Naive B cell (primary cell): ENCODE measurements at regions not wholly inside any gene's neighbourhood (a gene's known extent, or its start where the extent isn't known, plus 50 kb on each side); places are given as distances from the start of the nearest gene placed in this dataset.

Experiments
- ATAC-seq, 2 donors: fragments of 150-1000 bp; cut with Tn5 transposase; 2 replicates each; pipeline ENCODE4 v1.10.0; 2021; ENCODE audit warnings: low read depth in 2 of 2, mild to moderate bottlenecking in 2 of 2, moderate library complexity in 2 of 2
- DNase-seq: peaks from one replicate; pipeline ENCODE4 v3.0.0; 2022
- H3K27ac Mint-ChIP-seq, 6 donors: one replicate each; pipeline ENCODE4 v1.8.0; 2020 to 2022; ENCODE audit warnings: mild to moderate bottlenecking in 6 of 6, mixed read lengths in 6 of 6, moderate library complexity in 5 of 6, inconsistent platforms in 2 of 6
- H3K27me3 Mint-ChIP-seq, 3 donors: one replicate each; pipeline ENCODE4 v1.8.0; 2021 to 2022; ENCODE audit warnings: mixed read lengths in 3 of 3, mild to moderate bottlenecking in 1 of 3
- H3K36me3 Mint-ChIP-seq, 2 donors: one replicate each; pipeline ENCODE4 v1.8.0; 2020 to 2022; ENCODE audit warnings: mixed read lengths in 2 of 2, inconsistent platforms in 1 of 2, mild to moderate bottlenecking in 1 of 2
- H3K4me1 Mint-ChIP-seq, 3 donors: one replicate each; pipeline ENCODE4 v1.8.0; 2020 to 2022; ENCODE audit warnings: mixed read lengths in 3 of 3, inconsistent platforms in 1 of 3, mild to moderate bottlenecking in 1 of 3, moderate library complexity in 1 of 3
- H3K4me3 Mint-ChIP-seq, 8 donors: one replicate each; pipeline ENCODE4 v1.8.0; 2020 to 2022; ENCODE audit warnings: mild to moderate bottlenecking in 8 of 8, mixed read lengths in 8 of 8, moderate library complexity in 8 of 8, inconsistent platforms in 2 of 8
- H3K9me3 Mint-ChIP-seq, 7 donors: one replicate each; pipeline ENCODE4 v1.8.0; 2020 to 2022; ENCODE audit warnings: mixed read lengths in 7 of 7, mild to moderate bottlenecking in 5 of 7, inconsistent platforms in 2 of 7, moderate library complexity in 1 of 7

DNA sequence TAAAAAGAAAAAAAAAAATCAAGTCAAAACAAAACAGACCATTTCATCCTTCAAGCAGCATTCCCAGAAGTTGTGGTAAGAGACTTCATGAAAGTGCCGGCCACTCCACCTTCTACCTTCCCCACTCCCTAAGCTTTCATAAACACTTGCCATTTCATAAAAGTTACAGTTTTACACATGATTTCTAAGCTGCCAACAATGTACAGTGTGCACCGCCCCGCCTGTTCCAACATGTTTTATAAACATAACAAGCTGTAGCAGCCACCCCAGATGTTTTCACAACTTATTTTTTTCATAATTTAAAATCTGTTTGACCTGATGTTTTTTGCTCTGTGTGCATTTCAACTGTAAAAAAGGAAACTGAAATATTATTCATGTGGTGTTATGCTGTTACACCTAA is 608.1 kb downstream of the TOX3 start:
- no peak overlapping the region for H3K4me3 Mint-ChIP-seq
- peaks cover 0 to 4% (median 0%) of the 10 kb centered on the region in 3 donors for H3K4me1 Mint-ChIP-seq
- no peaks in the 10 kb centered on the region for H3K36me3 Mint-ChIP-seq
- DNase-seq, result no peak
- H3K27me3 Mint-ChIP-seq, result no peaks in the 10 kb centered on the region
- peaks cover 0 to 12% (median 2%) of the 10 kb centered on the region in 7 donors for H3K9me3 Mint-ChIP-seq
- ATAC-seq, result no peak
- H3K27ac Mint-ChIP-seq, result no peak overlapping the region

DNA sequence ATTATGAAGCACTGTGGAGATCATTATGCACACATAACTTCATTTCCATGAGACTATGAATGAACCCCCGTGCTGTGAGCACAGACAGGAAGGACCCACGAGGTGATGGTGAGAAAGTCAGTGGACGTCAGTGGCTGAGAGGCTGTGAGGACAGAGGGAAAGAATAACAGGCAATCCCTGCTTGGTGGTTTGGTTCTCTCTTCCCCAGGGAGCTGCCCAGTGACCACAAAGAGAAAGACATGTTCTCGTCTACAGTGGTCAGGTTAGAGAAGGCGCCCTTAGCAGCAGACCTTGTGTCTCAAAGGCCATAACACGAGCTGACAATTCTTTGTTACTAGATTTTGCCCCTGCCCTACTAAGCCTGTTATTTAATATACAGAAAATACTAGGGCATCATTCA is 609.2 kb downstream of the TOX3 start:
- DNase-seq (no peak), ATAC-seq (no peak)
- H3K36me3 Mint-ChIP-seq, result no peaks in the 10 kb centered on the region
- no peak overlapping the region for H3K4me3 Mint-ChIP-seq
- peaks cover 0 to 13% (median 2%) of the 10 kb centered on the region in 7 donors for H3K9me3 Mint-ChIP-seq
- H3K27ac Mint-ChIP-seq, result no peak overlapping the region
- no peaks in the 10 kb centered on the region for H3K27me3 Mint-ChIP-seq
- H3K4me1 Mint-ChIP-seq, result peaks cover 0 to 4% (median 0%) of the 10 kb centered on the region in 3 donors

DNA sequence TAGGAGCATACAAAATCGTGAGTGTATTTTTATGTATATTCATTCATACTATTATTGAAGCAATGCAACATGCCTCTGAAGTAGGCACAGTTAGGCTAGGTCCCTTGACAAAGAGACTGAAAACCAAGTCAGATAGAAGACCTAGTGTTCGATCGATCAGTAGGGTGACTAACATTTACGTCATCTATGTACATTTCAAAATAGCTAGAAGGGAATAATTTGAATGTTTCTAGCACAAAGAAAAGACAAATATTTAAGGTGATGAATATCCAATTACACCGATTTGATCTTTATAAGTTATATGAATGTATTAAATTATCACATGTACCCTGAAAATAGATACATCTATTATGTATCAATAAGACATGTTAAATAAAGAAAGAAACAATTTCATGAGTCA is 610.1 kb downstream of the TOX3 start:
- Mint-ChIP-seq H3K27me3 (no peaks in the 10 kb centered on the region), H3K9me3 (peaks cover 0 to 18% (median 2%) of the 10 kb centered on the region in 7 donors), H3K4me1 (peaks cover 0 to 4% (median 0%) of the 10 kb centered on the region in 3 donors), H3K27ac (no peak overlapping the region), H3K36me3 (no peaks in the 10 kb centered on the region), H3K4me3 (no peak overlapping the region)
- DNase-seq (no peak), ATAC-seq (no peak)

DNA sequence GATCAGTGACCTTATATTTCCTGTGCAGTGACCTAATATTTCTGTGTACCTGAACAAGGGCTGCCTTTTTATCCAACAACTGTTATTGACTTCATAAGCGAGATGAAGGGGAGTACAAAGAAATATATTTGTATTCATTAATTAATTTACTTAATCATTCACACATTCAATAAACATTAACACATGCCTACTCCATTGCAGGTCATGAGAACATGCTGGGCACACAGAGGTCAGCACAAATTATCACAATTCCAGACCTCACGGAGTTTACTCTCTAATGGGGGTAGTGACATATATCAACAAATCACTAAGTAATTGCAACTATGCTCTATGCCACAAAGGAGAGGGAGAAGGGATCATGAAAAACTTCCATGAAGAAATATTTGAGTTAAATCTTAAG is 614.6 kb downstream of the TOX3 start:
- H3K4me1 Mint-ChIP-seq, result no peaks in the 10 kb centered on the region
- no peaks in the 10 kb centered on the region for H3K27me3 Mint-ChIP-seq
- DNase-seq (no peak), ATAC-seq (no peak)
- no peak overlapping the region for H3K27ac Mint-ChIP-seq
- no peak overlapping the region for H3K4me3 Mint-ChIP-seq
- H3K9me3 Mint-ChIP-seq, result peaks cover 0 to 17% (median 4%) of the 10 kb centered on the region in 7 donors
- H3K36me3 Mint-ChIP-seq, result no peaks in the 10 kb centered on the region

DNA sequence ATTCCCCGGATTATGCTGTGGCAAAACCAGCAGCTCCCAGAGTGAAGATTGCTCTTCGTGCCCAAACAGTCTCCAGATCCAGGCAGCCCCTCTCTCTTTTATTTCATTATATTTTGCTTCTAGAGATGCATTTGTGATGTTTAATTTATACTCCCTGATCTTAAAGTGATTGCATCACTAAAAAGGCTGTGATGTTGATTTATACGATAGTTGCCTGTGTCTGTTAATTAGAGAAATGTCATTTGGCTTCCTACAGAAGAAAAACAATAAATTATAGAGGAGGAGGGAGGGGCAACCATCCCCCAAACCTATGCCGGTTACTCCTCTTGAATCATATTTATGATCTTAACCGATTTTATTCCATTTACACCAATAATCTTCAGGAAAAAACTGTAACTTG is 615.3 kb downstream of the TOX3 start:
- H3K36me3 Mint-ChIP-seq, result no peaks in the 10 kb centered on the region
- H3K27ac Mint-ChIP-seq, result no peak overlapping the region
- ATAC-seq, result no peak
- H3K4me1 Mint-ChIP-seq, result no peaks in the 10 kb centered on the region
- no peaks in the 10 kb centered on the region for H3K27me3 Mint-ChIP-seq
- DNase-seq, result no peak
- no peak overlapping the region for H3K4me3 Mint-ChIP-seq
- H3K9me3 Mint-ChIP-seq, result peaks cover 0 to 14% (median 4%) of the 10 kb centered on the region in 7 donors

DNA sequence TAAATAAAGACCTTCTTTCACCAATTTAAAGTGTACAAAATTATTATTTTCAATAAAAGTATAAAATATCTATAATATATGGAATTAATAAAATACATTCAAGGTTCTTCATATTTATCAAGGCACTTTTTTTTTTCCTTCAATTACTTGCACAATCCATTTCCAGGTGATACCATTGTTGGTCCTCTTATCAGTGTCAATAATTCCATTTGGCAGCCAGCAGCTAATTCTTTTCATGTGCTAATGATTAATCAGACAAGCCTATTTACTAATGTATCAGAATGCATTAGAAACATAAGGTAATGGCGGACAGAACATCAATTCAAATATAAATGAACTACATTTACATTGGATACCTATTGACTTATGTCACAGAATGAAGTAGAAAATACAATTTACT is 622.2 kb downstream of the TOX3 start:
- no peak for DNase-seq
- Mint-ChIP-seq H3K27ac (no peak overlapping the region), H3K27me3 (no peaks in the 10 kb centered on the region), H3K4me1 (no peaks in the 10 kb centered on the region), H3K36me3 (no peaks in the 10 kb centered on the region), H3K4me3 (no peak overlapping the region), H3K9me3 (peaks cover 0 to 7% (median 0%) of the 10 kb centered on the region in 7 donors)
- no peak for ATAC-seq

DNA sequence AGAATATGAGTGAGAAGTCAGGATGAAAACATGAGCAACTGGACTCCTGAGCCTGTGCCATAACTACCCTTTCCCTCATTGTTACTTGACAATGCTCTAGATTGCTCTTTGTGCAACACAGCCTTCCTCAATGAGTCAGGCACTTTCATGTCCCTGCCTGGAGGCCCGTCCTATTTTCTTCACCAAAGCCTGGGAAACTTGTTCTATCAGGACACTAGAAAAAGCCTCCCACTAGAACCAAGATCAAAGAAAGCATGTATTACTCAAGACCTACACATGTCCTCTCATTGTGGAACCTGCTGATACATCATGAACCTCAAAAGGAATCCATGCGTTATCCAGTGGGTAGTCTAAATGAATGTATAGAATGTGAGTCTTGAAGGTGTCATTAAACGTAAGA is 624.5 kb downstream of the TOX3 start:
- Mint-ChIP-seq H3K27ac (no peak overlapping the region), H3K4me3 (no peak overlapping the region), H3K9me3 (peaks cover 0 to 3% (median 0%) of the 10 kb centered on the region in 7 donors), H3K4me1 (no peaks in the 10 kb centered on the region), H3K27me3 (no peaks in the 10 kb centered on the region), H3K36me3 (no peaks in the 10 kb centered on the region)
- ATAC-seq (no peak), DNase-seq (no peak)

DNA sequence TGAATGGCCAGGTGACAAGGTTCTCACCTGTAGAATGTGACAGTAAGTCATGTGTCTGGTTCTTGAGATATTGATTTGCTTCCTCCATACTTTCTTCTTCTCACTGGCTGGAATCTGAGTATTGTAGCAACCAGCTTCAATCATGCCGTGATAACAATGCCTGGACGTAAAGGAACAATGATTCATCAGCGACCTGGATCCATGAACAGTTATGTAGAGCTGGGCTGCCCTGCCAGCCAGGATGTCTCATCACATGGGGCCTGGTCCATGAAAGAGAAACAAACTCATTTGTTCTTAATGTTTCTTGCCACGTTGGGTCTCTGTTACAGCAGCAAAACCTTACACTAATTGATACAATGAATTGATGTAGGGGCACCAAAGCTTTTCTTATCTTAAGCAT is 627.2 kb downstream of the TOX3 start:
- no peak for DNase-seq
- ATAC-seq, result no peak
- H3K27ac Mint-ChIP-seq, result no peak overlapping the region
- no peaks in the 10 kb centered on the region for H3K27me3 Mint-ChIP-seq
- H3K9me3 Mint-ChIP-seq, result peaks cover 0 to 4% (median 0%) of the 10 kb centered on the region in 7 donors
- no peak overlapping the region for H3K4me3 Mint-ChIP-seq
- no peaks in the 10 kb centered on the region for H3K4me1 Mint-ChIP-seq
- H3K36me3 Mint-ChIP-seq, result no peaks in the 10 kb centered on the region

DNA sequence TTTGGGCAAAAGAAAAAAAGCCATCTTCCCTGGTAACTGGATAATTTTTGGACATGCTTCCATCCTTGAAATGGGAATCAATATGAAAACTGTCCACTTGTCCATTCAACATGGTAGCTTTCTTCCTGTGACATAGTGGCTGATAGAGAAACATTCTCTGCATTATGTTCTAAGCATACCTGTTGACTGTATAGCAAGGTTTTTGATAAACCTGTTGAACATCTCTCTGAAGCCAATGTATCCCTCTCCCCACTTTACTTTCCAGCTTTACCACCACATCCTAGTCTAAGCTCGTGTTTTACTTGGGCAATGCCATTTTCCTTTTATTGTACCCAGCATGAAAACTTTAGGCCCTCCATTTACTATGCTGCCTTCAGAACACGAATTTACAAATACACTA is 630.1 kb downstream of the TOX3 start:
- Mint-ChIP-seq H3K27ac (no peak overlapping the region), H3K4me1 (no peaks in the 10 kb centered on the region), H3K36me3 (no peaks in the 10 kb centered on the region), H3K4me3 (no peak overlapping the region), H3K27me3 (no peaks in the 10 kb centered on the region), H3K9me3 (peaks cover 0 to 4% (median 0%) of the 10 kb centered on the region in 7 donors)
- ATAC-seq, result no peak
- no peak for DNase-seq

DNA sequence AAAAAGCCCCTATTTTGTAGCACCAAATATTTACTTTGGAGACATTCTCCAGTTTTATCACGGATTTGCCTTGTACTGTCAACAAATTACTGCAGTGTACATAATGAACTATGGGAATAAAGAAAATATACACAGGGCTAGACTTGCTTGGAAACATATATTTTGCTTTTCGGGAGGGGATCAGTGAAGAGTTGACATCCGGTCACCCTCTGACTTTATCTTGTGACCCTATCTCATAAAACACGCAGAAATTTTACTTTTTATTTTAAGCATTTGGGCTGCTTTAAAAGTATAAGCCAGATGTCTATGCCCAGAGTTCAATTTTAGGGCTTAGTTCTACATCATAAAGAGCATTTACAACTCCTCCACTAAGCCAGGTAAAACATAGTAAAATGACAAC is 630.7 kb downstream of the TOX3 start:
- no peak overlapping the region for H3K4me3 Mint-ChIP-seq
- no peak overlapping the region for H3K27ac Mint-ChIP-seq
- H3K4me1 Mint-ChIP-seq, result no peaks in the 10 kb centered on the region
- peaks cover 0 to 4% (median 0%) of the 10 kb centered on the region in 7 donors for H3K9me3 Mint-ChIP-seq
- no peak for DNase-seq
- H3K36me3 Mint-ChIP-seq, result no peaks in the 10 kb centered on the region
- no peaks in the 10 kb centered on the region for H3K27me3 Mint-ChIP-seq
- ATAC-seq, result no peak

DNA sequence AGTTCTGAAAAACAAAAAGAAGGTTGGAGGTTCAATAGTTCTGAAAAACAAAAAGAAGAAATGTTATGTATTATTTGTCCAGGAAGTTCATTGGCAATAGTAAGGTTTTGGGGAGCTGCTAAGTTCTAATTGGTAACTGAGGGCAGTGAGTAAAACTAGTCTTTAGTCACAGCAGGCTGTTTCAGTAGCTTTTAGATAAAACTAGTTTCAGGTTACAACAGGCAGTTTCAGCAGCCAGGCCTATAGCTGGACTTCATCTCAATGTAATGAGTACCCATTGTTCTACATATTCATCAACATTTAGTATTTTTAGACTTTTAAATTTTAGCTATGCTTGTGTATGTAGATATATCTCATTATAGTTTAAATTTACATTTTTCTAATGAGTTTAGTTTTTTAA is 639.3 kb downstream of the TOX3 start:
- H3K9me3 Mint-ChIP-seq, result peaks cover 0 to 25% (median 0%) of the 10 kb centered on the region in 7 donors
- no peaks in the 10 kb centered on the region for H3K36me3 Mint-ChIP-seq

DNA sequence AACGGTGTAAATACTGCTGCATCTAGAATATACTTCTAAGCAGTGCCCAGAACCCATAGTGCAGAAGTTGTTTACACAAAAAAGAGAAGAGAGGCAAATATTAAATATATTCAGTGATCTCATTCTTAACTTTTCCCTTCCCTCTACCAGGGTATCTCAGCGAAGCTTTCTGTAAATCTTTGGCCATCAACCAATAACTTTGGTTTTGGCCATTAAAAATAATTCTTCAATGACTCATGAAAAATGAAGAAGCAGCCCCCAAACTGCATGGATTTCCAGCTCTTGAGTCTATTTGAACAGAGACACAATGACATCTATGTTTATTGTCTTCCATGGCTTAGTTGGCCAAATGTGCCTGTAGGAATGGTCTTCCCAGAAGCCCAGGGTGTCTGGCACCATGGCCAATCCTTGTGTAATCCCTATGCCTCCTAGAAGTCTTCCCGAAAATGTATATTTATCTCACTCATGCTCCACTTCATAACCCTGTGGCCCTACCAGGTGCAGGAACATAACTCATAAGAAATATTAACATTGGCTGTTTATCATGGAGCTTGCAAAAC is 646.6 kb downstream of the TOX3 start:
- no peaks in the 10 kb centered on the region for H3K27me3 Mint-ChIP-seq
- ATAC-seq (no peak), DNase-seq (no peak)
- H3K36me3 Mint-ChIP-seq, result no peaks in the 10 kb centered on the region
- no peak overlapping the region for H3K27ac Mint-ChIP-seq
- H3K9me3 Mint-ChIP-seq, result peaks cover 0 to 42% (median 5%) of the 10 kb centered on the region in 7 donors
- no peaks in the 10 kb centered on the region for H3K4me1 Mint-ChIP-seq
- H3K4me3 Mint-ChIP-seq, result peak overlapping the region in 1 of 8 donors; percentile 58

More for the DNA sequence above, 639.3 kb downstream of the TOX3 start:
- DNase-seq (no peak), ATAC-seq (no peak)
- Mint-ChIP-seq H3K27me3 (no peaks in the 10 kb centered on the region), H3K4me3 (no peak overlapping the region), H3K4me1 (no peaks in the 10 kb centered on the region), H3K27ac (no peak overlapping the region)

DNA sequence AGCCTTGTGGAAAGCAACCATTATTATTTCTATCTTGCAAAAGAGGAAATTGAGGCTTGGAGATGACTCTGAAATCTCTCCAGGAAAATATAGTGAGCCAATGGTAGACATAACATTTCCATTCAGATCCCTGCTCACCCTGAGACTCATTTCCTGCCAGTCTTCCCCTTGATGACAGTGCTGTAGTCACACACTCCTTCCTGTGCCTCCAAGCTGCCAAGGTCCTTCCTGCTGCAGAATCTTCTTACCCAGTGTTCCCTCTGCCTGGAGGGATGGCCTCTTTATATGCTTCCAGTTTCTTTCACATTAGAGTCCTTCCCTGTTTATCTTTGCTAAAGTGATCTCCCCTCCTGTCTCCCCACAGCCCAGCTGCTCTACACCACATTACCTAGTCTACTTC is 648.1 kb downstream of the TOX3 start:
- Mint-ChIP-seq H3K27me3 (no peaks in the 10 kb centered on the region), H3K9me3 (peaks cover 0 to 35% (median 5%) of the 10 kb centered on the region in 7 donors), H3K27ac (no peak overlapping the region), H3K4me3 (no peak overlapping the region), H3K4me1 (no peaks in the 10 kb centered on the region), H3K36me3 (no peaks in the 10 kb centered on the region)
- DNase-seq (no peak), ATAC-seq (no peak)

DNA sequence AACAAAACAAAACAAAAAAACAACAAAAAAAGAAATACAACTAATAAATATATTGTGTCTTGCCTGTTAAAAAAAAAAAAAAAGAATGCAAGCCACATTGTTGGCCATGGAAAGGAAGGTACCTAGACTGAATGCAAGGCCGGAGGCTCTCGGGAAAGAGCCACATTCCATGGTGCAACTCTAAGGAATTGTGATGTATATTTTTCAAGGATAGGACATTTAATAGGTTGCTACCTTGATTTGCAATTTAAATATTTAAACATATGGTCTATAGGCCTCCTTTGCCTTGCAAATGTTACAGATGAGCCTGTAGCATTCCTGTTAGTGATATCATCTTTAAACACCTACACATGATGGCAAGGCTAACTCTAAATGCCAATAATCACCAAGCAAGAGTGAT is 650.9 kb downstream of the TOX3 start:
- no peaks in the 10 kb centered on the region for H3K27me3 Mint-ChIP-seq
- no peak overlapping the region for H3K4me3 Mint-ChIP-seq
- no peak overlapping the region for H3K27ac Mint-ChIP-seq
- no peak for DNase-seq
- no peak for ATAC-seq
- no peaks in the 10 kb centered on the region for H3K4me1 Mint-ChIP-seq
- H3K36me3 Mint-ChIP-seq, result no peaks in the 10 kb centered on the region
- H3K9me3 Mint-ChIP-seq, result peaks cover 2 to 16% (median 9%) of the 10 kb centered on the region in 7 donors
